ENCODE measurements at regions not wholly inside any gene's neighbourhood (a gene's known extent, or its start where the extent isn't known, plus 50 kb on each side); places are given as distances from the start of the nearest gene placed in this dataset.

GRCh38 chr14:97271451-97271960 is 474.3 kb downstream of the VRK1 start:
- H3K9me3 Mint-ChIP-seq (ENCODE audit: unreplicated experiment): no peaks in the 10 kb centered on the region
- Histone ChIP-seq H2AFZ (ENCODE audit: low read depth, low read length) (no peak overlapping the region), H3K79me2 (ENCODE audit: insufficient read depth, low read length) (no peaks in the 10 kb centered on the region), H3K36me3 (ENCODE audit: insufficient read depth, low read length) (no peaks in the 10 kb centered on the region), H3K4me2 (ENCODE audit: low read length) (no peak overlapping the region), H3K27me3 (ENCODE audit: insufficient read depth, low read length) (peaks cover 22% of the 10 kb centered on the region), H4K20me1 (ENCODE audit: insufficient read depth, low read length) (no peaks in the 10 kb centered on the region), H3K9me3 (ENCODE audit: insufficient read depth, low read depth, low read length) (no peaks in the 10 kb centered on the region), H3K4me3 (ENCODE audit: insufficient read depth, low read depth, low read length) (no peak overlapping the region), H3K27ac (ENCODE audit: low read depth, low read length) (no peak overlapping the region), H3K4me1 (ENCODE audit: insufficient read depth, low read length) (peaks cover 10% of the 10 kb centered on the region), H3K9ac (ENCODE audit: low read length) (no peak overlapping the region)
- FAIRE-seq (no peak), DNase-seq (ENCODE audit: low read depth) (no peak)
- TF ChIP-seq CTCF (IDR thresholded peaks at IDR 0.05; ENCODE audit: insufficient read depth, low read depth, low read length) (no peak), EZH2 (IDR thresholded peaks at IDR 0.05; ENCODE audit: insufficient read depth, low read length) (no peak)
- peaks cover 28% of the 10 kb centered on the region for H3K4me1 Mint-ChIP-seq (ENCODE audit: low read depth, unreplicated experiment)
- H3K27me3 Mint-ChIP-seq (ENCODE audit: low read depth, unreplicated experiment): peaks cover 14% of the 10 kb centered on the region
- no peaks in the 10 kb centered on the region for H3K36me3 Mint-ChIP-seq (ENCODE audit: low read depth, unreplicated experiment)
- H3K27ac Mint-ChIP-seq (ENCODE audit: unreplicated experiment): no peak overlapping the region
- no peak overlapping the region for H3K4me3 Mint-ChIP-seq (ENCODE audit: unreplicated experiment)

GRCh38 chr14:97273540-97273939 is 476.4 kb downstream of the VRK1 start:
- DNase-seq (ENCODE audit: low read depth) (no peak), FAIRE-seq (no peak)
- Mint-ChIP-seq H3K4me3 (ENCODE audit: unreplicated experiment) (no peak overlapping the region), H3K4me1 (ENCODE audit: low read depth, unreplicated experiment) (peaks cover 12% of the 10 kb centered on the region), H3K36me3 (ENCODE audit: low read depth, unreplicated experiment) (no peaks in the 10 kb centered on the region), H3K9me3 (ENCODE audit: unreplicated experiment) (no peaks in the 10 kb centered on the region), H3K27me3 (ENCODE audit: low read depth, unreplicated experiment) (peaks cover 14% of the 10 kb centered on the region), H3K27ac (ENCODE audit: unreplicated experiment) (no peak overlapping the region)
- TF ChIP-seq EZH2 (IDR thresholded peaks at IDR 0.05; ENCODE audit: insufficient read depth, low read length): no peak
- no peak for TF ChIP-seq CTCF (IDR thresholded peaks at IDR 0.05; ENCODE audit: insufficient read depth, low read depth, low read length)
- Histone ChIP-seq H3K79me2 (ENCODE audit: insufficient read depth, low read length) (no peaks in the 10 kb centered on the region), H3K4me3 (ENCODE audit: insufficient read depth, low read depth, low read length) (no peak overlapping the region), H3K4me1 (ENCODE audit: insufficient read depth, low read length) (peaks cover 3% of the 10 kb centered on the region), H3K27ac (ENCODE audit: low read depth, low read length) (no peak overlapping the region), H3K4me2 (ENCODE audit: low read length) (no peak overlapping the region), H3K27me3 (ENCODE audit: insufficient read depth, low read length) (peaks cover 21% of the 10 kb centered on the region), H3K9ac (ENCODE audit: low read length) (no peak overlapping the region), H3K36me3 (ENCODE audit: insufficient read depth, low read length) (no peaks in the 10 kb centered on the region), H3K9me3 (ENCODE audit: insufficient read depth, low read depth, low read length) (no peaks in the 10 kb centered on the region), H2AFZ (ENCODE audit: low read depth, low read length) (no peak overlapping the region), H4K20me1 (ENCODE audit: insufficient read depth, low read length) (no peaks in the 10 kb centered on the region)

- Histone ChIP-seq H3K4me2 (ENCODE audit: low read length) (no peak overlapping the region), H2AFZ (ENCODE audit: low read depth, low read length) (no peak overlapping the region), H3K9ac (ENCODE audit: low read length) (no peak overlapping the region), H3K27me3 (ENCODE audit: insufficient read depth, low read length) (peaks cover 18% of the 10 kb centered on the region), H4K20me1 (ENCODE audit: insufficient read depth, low read length) (no peaks in the 10 kb centered on the region), H3K4me3 (ENCODE audit: insufficient read depth, low read depth, low read length) (no peak overlapping the region), H3K36me3 (ENCODE audit: insufficient read depth, low read length) (no peaks in the 10 kb centered on the region), H3K27ac (ENCODE audit: low read depth, low read length) (no peak overlapping the region), H3K9me3 (ENCODE audit: insufficient read depth, low read depth, low read length) (no peaks in the 10 kb centered on the region), H3K4me1 (ENCODE audit: insufficient read depth, low read length) (peaks cover 3% of the 10 kb centered on the region), H3K79me2 (ENCODE audit: insufficient read depth, low read length) (no peaks in the 10 kb centered on the region)
- Mint-ChIP-seq H3K9me3 (ENCODE audit: unreplicated experiment) (no peaks in the 10 kb centered on the region), H3K4me1 (ENCODE audit: low read depth, unreplicated experiment) (peaks cover 11% of the 10 kb centered on the region), H3K4me3 (ENCODE audit: unreplicated experiment) (no peak overlapping the region), H3K27ac (ENCODE audit: unreplicated experiment) (no peak overlapping the region), H3K36me3 (ENCODE audit: low read depth, unreplicated experiment) (no peaks in the 10 kb centered on the region), H3K27me3 (ENCODE audit: low read depth, unreplicated experiment) (peaks cover 14% of the 10 kb centered on the region)
- TF ChIP-seq CTCF (IDR thresholded peaks at IDR 0.05; ENCODE audit: insufficient read depth, low read depth, low read length) (no peak), EZH2 (IDR thresholded peaks at IDR 0.05; ENCODE audit: insufficient read depth, low read length) (no peak)
- FAIRE-seq (no peak), DNase-seq (ENCODE audit: low read depth) (no peak)
Measured at GRCh38 chr14:97274626-97275025, 477.4 kb downstream of the VRK1 start.

Data from astrocyte (in vitro differentiated cells and primary cell).